HepG2 (cell line): ENCODE measurements at regions not wholly inside any gene's neighbourhood (a gene's known extent, or its start where the extent isn't known, plus 50 kb on each side); places are given as distances from the start of the nearest gene placed in this dataset.

Experiments
- ATAC-seq: fragments of 200-7000 bp; cut with Tn5 transposase; 3 replicates; pipeline ENCODE4 v1.9.1; 2020; ENCODE audit warnings: mild to moderate bottlenecking, moderate library complexity
- BruUV-seq: library from RNA; stranded (reverse); fragments of 400-500 nt; replicated peaks from 2 replicates; lab custom pipeline; 2021; lab: Mats Ljungman, UMichigan
- CTCF ChIA-PET: fragments of 300-600 bp; formaldehyde crosslinking; extraction: SDS; loops from one replicate; lab custom pipeline; 2021; ENCODE audit warnings: low total read pairs, inconsistent platforms, low intra/inter-chr PET ratio; lab: Yijun Ruan, JAX
- POLR2A ChIA-PET: fragments of 350-600 bp; sonication (Branson Sonifier 250); formaldehyde crosslinking; loops from one replicate; lab custom pipeline; 2020; ENCODE audit warnings: antibody characterized with exemption, inconsistent platforms; lab: Yijun Ruan, JAX
- DNase-seq: peaks from one replicate; pipeline ENCODE4 v3.0.0-alpha.2; 2015; ENCODE audit warnings: low spot score
- FAIRE-seq: peaks from 3 replicates; lab custom pipeline; 2011; peaks lifted over from hg19 to GRCh38; lab: Jason Lieb, UNC
- H2AFZ ChIP-seq: one replicate; pipeline ENCODE4 v1.6.1; 2011; ENCODE audit warnings: low read length, inconsistent platforms
- H3K27ac ChIP-seq: fragments of 300-600 bp; 3 replicates; pipeline ENCODE4 v1.8.0; 2011; ENCODE audit warnings: mixed run types, mild to moderate bottlenecking, mixed read lengths, low read length, inconsistent platforms; ENCODE audit not compliant: insufficient read depth; ENCODE audit errors: extremely low read length
- H3K27me3 ChIP-seq, 2 experiments: fragments of 200-600 bp in 1 of 2; 2 replicates in 1 of 2; 3 replicates in 1 of 2; pipeline versions ENCODE4 v1.6.0 to v1.8.0; 2011; ENCODE audit warnings: low read length in 2 of 2, mild to moderate bottlenecking in 2 of 2, moderate library complexity in 2 of 2, inconsistent platforms in 1 of 2; ENCODE audit not compliant: insufficient read depth in 2 of 2, control insufficient read depth in 1 of 2
- H3K36me3 ChIP-seq, 2 experiments: fragments of 200-600 bp in 1 of 2; replicated peaks in 1 of 2; 2 replicates in 1 of 2; 3 replicates in 1 of 2; pipeline versions ENCODE4 v1.5.1 to v1.8.0; 2011; ENCODE audit warnings: low read length in 2 of 2, inconsistent platforms in 1 of 2; ENCODE audit not compliant: insufficient read depth in 2 of 2, control insufficient read depth in 1 of 2
- H3K4me1 ChIP-seq: 2 replicates; pipeline ENCODE4 v1.5.1; 2012; ENCODE audit warnings: low read length, inconsistent platforms; ENCODE audit not compliant: insufficient read depth
- H3K4me2 ChIP-seq: 2 replicates; pipeline ENCODE4 v1.6.0; 2011; ENCODE audit warnings: low read depth, low read length, inconsistent platforms
- H3K4me3 ChIP-seq, 3 experiments: fragments of 200-600 bp in 1 of 3; sonication (generic), shearing (Covaris generic) in 1 of 3; replicated peaks in 1 of 3; 2 replicates each; pipeline ENCODE4 v1.5.1; 2011 to 2016; ENCODE audit warnings: low read length in 3 of 3, inconsistent platforms in 2 of 3, low read depth in 2 of 3, mild to moderate bottlenecking in 2 of 3, control low read depth in 1 of 3, mixed read lengths in 1 of 3; ENCODE audit not compliant: insufficient read depth in 1 of 3
- H3K79me2 ChIP-seq: one replicate; pipeline ENCODE4 v1.6.1; 2011; ENCODE audit warnings: low read length, inconsistent platforms; ENCODE audit not compliant: insufficient read depth
- H3K9ac ChIP-seq: 2 replicates; pipeline ENCODE4 v1.6.0; 2011; ENCODE audit warnings: mild to moderate bottlenecking, low read depth, low read length, inconsistent platforms; ENCODE audit not compliant: insufficient read depth
- H3K9me3 ChIP-seq: 2 replicates; pipeline ENCODE4 v1.5.1; 2012; ENCODE audit warnings: mild to moderate bottlenecking, low read length
- H4K20me1 ChIP-seq: 2 replicates; pipeline ENCODE4 v1.6.0; 2011; ENCODE audit warnings: inconsistent platforms, mild to moderate bottlenecking, low read length, moderate library complexity; ENCODE audit not compliant: insufficient read depth
- HNRNPH1 ChIP-seq: fragments of 200-400 bp; formaldehyde crosslinking; optimal IDR thresholded peaks from 2 replicates; pipeline ENCODE3; 2017; ENCODE audit warnings: mild to moderate bottlenecking, low read depth, low read length
- LRRFIP1 ChIP-seq: sonication (generic); formaldehyde crosslinking; conservative IDR thresholded peaks from 2 replicates; pipeline ENCODE4 v1.4.0; 2020; ENCODE audit warnings: missing genetic modification reagents
- MTERF4 ChIP-seq: sonication (generic); formaldehyde crosslinking; IDR thresholded peaks from 2 replicates; pipeline ENCODE4 v1.8.0; 2023; ENCODE audit warnings: mild to moderate bottlenecking, missing genetic modification reagents
- SIX4 ChIP-seq: sonication (generic); formaldehyde crosslinking; IDR thresholded peaks from 2 replicates; pipeline ENCODE4 v1.4.0; 2020; ENCODE audit warnings: missing genetic modification reagents
- WGBS: methylation state at CpG from one replicate; pipeline ENCODE4 v1.1.6; 2017; ENCODE audit warnings: low lambda C conversion rate; 5-methylcytosine and 5-hydroxymethylcytosine counted together
- in situ Hi-C: cut with HindIII; loops from 2 replicates; pipeline ENCODE4 v1.10.0; 2017; ENCODE audit warnings: low pct_unique_long_range_greater_than_20kb; ENCODE audit not compliant: extremely low pct_ligation_motif_present
- intact Hi-C: fragments of 100-400 bp; cut with micrococcal nuclease; formaldehyde crosslinking; loops from one replicate; pipeline ENCODE4 v1.10.0; 2022; ENCODE audit not compliant: unreplicated experiment

GRCh38 chr4:136489101-136489500, 1043.2 kb downstream of the PCDH18 start (continued):
- TF ChIP-seq HNRNPH1 (no peak), MTERF4 (no peak)

- CTCF ChIA-PET: no interaction called here
Observed at GRCh38 chr4:136484996-136485395, 1047.3 kb downstream of the PCDH18 start.

More at GRCh38 chr4:136484996-136485395, 1047.3 kb downstream of the PCDH18 start:
- FAIRE-seq: no peak
- H3K36me3 ChIP-seq: no peaks in the 10 kb centered on the region
- no peak overlapping the region for H2AFZ ChIP-seq
- H3K9me3 ChIP-seq: no peaks in the 10 kb centered on the region
- no peak overlapping the region for H3K4me2 ChIP-seq
- H3K4me1 ChIP-seq: no peaks in the 10 kb centered on the region
- no peaks in the 10 kb centered on the region for H3K79me2 ChIP-seq
- no peaks in the 10 kb centered on the region; the same call in 1 of the 2 replicates for H4K20me1 ChIP-seq
- intact Hi-C loops: no loop called here
- DNase-seq: no peak
- in situ Hi-C loops: no loop called here
- POLR2A ChIA-PET: no interaction called here
- H3K27me3 ChIP-seq: no peaks in the 10 kb centered on the region
- no peak overlapping the region for H3K27ac ChIP-seq
- TF ChIP-seq LRRFIP1 (CRISPR knock-in tag) (no peak), SIX4 (CRISPR knock-in tag) (no peak)
- H3K4me3 ChIP-seq: no peak overlapping the region
- 0% methylated on average over 2 of the region's 2 CpGs for WGBS
- ATAC-seq: no peak
- no peak overlapping the region for H3K9ac ChIP-seq
- no TSS peak for BruUV-seq
